ENCODE measurements at regions not wholly inside any gene's neighbourhood (a gene's known extent, or its start where the extent isn't known, plus 50 kb on each side); places are given as distances from the start of the nearest gene placed in this dataset.

- TF ChIP-seq, protein P1, sequence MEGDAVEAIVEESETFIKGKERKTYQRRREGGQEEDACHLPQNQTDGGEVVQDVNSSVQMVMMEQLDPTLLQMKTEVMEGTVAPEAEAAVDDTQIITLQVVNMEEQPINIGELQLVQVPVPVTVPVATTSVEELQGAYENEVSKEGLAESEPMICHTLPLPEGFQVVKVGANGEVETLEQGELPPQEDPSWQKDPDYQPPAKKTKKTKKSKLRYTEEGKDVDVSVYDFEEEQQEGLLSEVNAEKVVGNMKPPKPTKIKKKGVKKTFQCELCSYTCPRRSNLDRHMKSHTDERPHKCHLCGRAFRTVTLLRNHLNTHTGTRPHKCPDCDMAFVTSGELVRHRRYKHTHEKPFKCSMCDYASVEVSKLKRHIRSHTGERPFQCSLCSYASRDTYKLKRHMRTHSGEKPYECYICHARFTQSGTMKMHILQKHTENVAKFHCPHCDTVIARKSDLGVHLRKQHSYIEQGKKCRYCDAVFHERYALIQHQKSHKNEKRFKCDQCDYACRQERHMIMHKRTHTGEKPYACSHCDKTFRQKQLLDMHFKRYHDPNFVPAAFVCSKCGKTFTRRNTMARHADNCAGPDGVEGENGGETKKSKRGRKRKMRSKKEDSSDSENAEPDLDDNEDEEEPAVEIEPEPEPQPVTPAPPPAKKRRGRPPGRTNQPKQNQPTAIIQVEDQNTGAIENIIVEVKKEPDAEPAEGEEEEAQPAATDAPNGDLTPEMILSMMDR (IDR thresholded peaks at IDR 0.05): no peak
- TF ChIP-seq EZH2 (IDR thresholded peaks at IDR 0.05): no peak
- TF ChIP-seq EZH2phosphoT487 (IDR thresholded peaks at IDR 0.05): no peak
These were observed 437.2 kb upstream of the PKDCC start for GRCh38 chr2:41610501-41611190.

All from neural progenitor cell (in vitro differentiated cells).